ENCODE measurements at regions not wholly inside any gene's neighbourhood (a gene's known extent, or its start where the extent isn't known, plus 50 kb on each side); places are given as distances from the start of the nearest gene placed in this dataset.

GRCh38 chr2:167462379-167462778, 574.1 kb downstream of the XIRP2 start:
- TF ChIP-seq CTCF (IDR thresholded peaks at IDR 0.05) (no peak), POLR2A (IDR thresholded peaks at IDR 0.05) (no peak)

Data from lower leg skin (tissue), 3 donors.